Umbilical cord (tissue), 1 donor: ENCODE measurements at regions not wholly inside any gene's neighbourhood (a gene's known extent, or its start where the extent isn't known, plus 50 kb on each side); places are given as distances from the start of the nearest gene placed in this dataset.

Source experiments
- DNase-seq: peaks from one replicate; pipeline ENCODE4 v3.0.0-alpha.2; 2015; ENCODE audit warnings: low spot score

- DNase-seq: no peak
These were observed 153.7 kb upstream of the KCTD1 start for GRCh38 chr18:26702086-26702485.

DNA sequence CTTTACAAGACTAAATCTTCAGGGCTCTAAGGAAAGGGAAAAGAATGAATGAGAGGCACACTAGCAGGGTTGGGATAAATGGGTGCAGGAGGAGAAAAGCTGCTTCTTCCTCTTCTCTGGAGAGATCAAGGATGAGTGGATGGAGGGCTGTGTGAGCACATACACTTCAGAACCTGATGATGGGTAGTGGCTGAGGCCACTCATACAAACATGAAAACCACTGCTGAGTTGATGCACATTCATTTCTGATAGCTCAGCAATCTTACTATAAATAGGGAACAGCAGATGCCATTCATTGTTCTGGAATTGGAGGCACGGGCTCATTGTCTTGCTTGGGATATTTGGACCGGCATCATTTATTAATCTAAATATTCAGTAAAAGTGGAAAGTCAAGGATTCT is 152.4 kb upstream of the KCTD1 start:
- DNase-seq: no peak

DNA sequence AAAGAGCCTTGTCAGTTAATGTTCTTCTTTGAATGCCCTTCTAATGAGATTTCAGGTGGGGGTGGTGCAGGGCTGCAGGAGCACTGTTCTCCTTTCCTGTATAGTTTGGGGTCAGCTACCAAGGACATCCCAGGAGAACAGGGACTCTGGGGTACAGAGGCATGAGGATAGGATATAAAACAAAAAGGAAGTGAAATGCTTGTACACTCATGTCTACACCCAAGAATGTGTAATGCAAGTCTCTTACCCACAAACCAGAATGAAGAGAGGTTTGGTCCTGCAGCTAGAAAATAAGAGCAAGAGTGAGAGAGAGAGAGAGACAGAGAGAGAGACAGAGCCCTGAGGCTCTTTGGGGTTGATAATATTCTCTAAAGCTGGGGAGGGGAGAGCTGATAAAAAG is 151.8 kb upstream of the KCTD1 start:
- no peak for DNase-seq

GRCh38 chr18:26697186-26697884 is 149.0 kb upstream of the KCTD1 start:
- no peak for DNase-seq

DNA sequence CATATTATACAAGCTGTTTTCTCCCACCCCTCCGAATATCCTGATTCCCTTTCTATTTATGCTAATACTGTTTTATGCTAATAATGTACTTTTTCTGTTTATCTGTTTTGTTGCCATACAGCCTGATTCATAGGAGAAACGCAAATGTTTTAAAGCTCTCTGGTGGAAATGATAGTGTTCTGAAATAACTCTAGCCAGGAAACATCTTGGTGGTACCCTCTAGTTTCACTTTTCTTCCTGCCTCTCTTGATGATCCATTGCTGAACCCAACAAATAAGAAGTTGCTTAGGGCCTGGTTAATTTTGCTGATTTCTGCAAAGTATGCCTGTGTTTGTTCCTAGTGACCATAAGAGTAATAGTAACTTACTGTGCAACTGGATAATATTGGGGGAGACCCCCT is 148.4 kb upstream of the KCTD1 start:
- DNase-seq: no peak

GRCh38 chr18:26696308-26696707 is 148.0 kb upstream of the KCTD1 start:
- peak; percentile 23 for DNase-seq

DNA sequence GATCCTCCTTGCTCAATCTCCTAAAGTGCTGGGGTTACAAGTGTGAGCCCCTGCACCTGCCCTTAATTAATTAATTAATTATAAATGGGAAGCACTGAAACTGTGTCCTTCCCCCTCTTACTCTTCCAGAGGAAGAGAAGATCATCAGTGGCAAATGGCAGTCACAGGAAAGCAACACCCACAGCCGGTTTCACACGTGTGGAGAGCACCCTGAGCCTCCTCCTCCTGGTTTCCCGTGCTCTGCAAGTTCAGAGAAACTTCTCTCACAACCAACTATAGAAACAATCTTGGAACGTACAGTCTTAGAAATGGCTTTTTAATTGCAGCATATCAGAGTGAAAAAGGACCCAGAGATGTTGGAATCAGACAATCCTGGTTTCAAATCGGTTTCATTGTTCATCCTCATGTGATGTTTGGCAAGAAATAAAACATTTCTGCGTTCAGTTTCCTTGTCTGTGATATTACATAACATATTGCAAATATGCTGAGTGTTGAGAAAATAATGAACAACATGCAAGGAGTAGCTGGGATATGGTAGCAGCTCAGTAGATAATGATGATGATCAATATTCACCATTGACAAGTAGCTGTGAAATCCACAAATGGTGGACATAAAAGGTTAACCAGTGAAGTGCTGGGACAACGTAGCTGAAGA is 141.0 kb upstream of the KCTD1 start:
- DNase-seq: no peak

DNA sequence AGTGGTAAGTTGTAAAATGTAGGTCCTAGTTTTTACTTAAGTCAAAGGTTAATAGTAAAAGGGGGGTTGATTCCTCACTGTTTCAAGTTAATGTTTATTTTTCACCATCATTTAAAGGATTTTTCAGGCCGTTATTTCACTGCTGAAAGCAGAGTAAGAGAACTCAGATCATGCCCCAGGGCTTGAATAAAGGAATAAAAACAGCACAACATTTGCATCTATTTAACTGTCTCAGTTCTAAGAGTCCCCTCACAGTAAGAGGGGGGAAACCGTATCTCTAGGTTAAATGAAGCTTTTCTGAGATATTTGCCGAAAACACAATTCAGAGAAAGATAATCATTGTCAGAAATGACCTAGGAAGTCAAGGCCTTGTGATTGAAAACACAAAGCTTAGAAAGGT is 138.2 kb upstream of the KCTD1 start:
- DNase-seq: no peak

DNA sequence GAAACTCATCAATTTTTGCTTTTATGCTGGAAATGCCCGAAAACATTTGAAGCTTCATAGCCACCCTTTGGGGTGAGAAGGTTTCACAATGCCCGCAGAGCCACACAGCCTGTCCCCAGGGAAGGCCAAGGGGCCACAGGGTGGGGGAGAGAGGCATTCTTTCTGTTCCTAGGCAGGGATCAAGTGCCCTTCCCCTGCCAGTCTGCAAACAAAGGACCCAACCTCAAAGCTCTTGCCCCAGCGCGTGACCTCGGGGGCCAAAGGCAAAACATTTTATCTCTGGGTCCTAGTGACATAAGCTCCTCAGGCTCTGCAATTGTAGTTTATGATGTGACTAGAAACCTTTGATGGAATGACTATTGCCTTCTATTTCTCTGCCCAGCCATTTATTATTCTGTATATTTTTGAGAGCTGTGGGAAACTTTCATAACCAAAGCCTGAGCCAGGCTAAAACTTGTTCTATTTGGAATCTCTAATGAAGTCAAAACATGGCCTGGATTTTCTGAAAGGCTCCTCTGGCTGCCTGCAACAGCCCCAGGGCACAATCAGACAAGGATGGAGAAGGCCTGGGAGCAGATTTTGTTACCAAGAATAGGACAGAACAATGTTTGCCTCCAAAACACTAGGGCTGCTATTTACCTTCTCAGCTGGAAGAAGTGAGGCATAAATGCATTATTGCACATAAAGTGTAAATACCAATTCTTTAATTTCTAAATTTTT is 137.2 kb upstream of the KCTD1 start:
- peak; percentile 7 for DNase-seq

GRCh38 chr18:26677957-26678356 is 129.6 kb upstream of the KCTD1 start:
- DNase-seq: no peak

GRCh38 chr18:26667046-26667445 is 118.7 kb upstream of the KCTD1 start:
- no peak for DNase-seq

GRCh38 chr18:26662996-26663395 is 114.6 kb upstream of the KCTD1 start:
- DNase-seq: no peak

DNA sequence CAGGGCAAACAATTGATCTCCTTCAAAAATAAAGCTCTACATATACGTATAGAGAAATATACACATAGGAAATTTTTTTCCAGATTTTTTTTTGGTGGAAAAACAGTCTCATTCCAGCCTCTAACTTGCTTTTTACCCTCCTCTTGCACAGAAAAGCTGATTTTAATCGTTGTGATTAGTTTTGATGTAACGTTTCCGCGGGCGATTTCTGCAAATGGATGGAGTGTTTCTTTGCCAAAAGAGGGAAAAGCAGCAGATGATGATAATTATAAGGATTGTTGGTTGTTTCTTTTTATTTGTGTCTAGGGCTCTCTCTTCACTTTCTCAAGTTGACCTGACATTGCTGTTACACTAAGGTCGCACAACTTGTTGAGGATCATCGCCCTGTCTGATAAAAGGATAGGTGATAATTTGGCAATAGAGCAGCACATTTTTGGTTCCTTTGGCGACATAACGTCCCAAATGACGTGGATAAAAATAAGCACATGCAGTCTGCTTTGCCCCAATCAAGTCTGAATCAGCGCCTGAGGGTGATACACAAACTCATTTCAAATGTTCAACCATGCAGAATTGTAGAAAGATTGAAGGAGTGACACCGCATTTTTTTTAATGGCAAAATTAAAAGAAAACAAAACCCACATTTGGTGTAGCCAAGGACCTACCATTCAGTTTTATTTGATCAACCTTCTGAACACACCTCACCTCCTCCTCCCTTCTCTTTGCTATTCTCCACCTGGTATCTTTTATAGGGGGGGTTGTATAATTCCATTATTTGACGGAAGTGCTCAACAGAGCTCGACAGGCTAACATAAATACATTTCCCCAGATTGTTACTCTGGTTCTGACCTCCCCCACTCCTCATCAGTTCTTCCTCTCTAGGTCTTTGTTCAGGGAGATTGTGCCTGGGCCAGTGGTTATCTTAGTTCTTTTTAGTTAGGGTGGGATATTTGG is 109.6 kb upstream of the KCTD1 start:
- no peak for DNase-seq

DNA sequence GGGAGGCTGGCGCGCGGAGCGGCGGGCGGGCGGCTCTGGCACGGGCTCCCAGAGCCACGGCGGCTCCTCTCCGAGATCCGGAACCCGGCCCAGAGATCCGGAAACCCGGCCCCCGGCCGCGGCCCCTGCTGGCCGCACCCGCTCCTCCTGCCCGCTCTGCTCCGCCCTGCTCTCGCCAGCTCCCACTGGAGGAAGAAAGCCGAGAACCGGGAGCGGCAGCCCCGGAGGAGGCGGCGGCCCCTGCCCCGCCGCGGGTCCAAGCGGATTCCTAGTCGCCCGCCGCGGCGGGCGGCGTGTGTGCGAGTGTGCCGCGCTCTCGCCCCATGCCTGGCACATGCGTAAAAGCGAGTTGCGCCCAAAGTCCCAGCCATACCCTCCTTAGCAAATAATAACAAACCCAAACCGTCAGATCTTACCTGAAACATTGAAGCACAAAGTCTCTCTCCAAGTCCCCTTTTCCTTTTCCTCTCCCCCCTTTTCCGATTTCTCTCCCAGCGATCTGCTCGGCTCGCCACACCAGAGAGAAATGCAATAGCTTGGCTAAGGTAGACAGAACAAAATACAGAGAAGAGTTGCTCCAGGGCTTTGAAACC is 108.7 kb upstream of the KCTD1 start:
- peak; percentile 82 for DNase-seq

- DNase-seq: no peak
These were observed 108.1 kb upstream of the KCTD1 start for GRCh38 chr18:26656431-26656943.

DNA sequence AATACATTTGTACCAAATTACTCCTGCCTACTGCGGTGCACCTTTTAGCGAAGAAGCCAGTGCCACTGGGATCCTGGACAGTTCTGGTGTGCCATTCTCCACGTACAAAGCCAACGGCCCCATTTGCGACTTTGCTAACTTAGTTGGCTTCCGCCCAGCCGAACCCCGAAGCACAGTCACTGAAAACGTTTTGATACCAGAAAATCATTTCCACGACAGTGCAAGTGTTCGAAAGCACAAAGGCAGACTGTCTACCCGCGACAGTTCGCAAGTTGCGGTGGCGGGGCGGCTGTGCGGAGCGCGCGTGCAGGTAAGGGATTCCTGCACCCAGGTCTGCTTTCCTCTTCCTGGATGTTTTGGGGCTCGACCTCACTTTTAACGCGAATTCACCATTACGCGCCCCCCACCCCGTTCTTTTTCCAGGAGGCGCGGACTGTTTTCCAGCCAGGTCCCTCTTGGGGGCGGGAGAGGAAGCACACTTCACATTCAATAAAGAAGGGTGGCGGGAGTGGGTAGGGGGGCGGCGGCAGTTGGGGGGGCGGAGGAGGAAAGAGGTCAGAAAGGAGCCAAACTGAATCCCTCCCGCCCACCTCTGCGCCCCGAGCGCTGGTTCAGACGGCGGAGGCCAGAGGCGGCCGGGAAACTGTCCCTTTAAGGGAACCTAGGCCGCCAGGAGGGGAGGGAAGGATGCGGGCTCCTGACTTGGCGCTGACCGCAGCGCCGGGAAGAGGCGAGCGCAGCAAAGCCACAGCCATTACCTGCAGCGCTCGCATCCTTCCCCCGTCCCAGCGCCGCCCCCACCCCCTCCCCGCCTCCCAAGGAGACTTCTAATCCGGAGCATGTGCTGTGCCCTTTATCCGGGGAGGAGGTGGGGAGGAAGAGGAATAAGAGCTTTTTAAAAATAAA is 107.4 kb upstream of the KCTD1 start:
- DNase-seq: peak; percentile 58

DNA sequence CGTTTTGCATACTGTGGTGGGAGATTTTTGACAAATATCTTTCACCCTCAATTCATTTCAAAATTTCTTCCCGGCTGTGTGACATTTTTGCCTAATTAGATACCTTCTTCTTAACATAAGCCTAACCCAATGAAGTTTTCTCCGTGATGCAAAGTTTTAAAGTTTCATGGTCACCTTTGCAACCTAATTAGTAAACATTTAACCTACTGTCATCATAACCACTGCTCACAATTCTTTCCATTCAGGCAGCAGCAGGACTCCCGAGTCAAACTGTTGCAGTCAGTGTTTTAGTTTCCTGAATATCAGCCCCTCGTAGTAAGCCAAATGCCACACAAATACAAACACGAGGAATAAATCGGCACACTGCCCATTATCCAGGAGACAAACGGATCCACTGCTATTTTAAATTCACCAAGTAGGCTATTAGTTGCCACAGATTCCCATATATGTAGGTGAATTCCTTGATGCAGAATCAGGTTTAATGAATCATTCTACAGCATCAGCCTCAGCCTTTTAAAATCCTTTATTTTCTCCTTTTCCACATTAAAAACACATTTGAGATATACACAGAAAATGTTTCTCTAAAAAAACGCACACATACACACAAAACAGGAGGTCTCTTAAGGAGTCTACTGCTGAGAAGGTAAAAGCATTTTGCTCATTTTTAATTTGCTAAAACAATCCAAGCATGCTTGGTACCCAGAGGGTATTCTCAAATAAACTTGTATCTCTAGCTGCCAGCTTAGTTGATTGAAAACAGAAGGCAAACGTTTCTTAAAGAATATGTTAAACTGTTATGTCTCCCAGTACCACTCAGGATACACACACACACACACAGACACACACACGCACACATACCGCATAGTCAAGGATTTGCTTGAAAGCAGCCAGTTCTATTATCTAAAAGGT is 106.5 kb upstream of the KCTD1 start:
- peak; percentile 63 for DNase-seq

DNA sequence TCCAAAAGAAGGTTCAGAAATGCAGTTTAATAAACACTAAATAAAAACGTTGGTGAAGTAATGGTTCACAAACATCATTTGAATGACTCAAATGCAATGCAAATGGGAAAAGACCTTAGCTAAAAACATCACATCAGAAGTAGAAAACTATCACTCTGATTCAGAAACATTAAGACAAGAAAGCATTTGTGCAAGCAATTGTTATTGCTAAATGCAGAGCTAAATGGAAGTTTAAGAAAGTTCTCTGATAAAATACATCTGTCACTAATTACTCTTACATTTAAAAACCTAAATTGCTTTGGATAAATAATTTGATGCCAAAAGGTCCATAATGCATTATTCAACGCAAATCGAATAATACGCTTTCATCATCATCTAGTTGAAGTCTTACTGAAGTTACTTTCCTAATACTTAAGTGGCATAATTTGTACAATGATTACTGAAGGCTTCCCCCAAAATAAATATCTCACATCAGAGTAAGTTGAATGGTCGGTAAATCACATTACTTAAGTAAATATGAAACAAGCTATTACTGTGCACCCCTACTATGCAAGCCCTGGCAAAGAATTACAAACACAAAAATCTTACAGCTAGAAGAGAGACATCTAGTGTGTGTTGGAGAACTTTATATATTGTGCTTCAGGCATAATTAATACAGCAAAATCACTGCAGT is 105.7 kb upstream of the KCTD1 start:
- no peak for DNase-seq
